SK-MEL-5 (cell line): ENCODE measurements at regions not wholly inside any gene's neighbourhood (a gene's known extent, or its start where the extent isn't known, plus 50 kb on each side); places are given as distances from the start of the nearest gene placed in this dataset.
"Not testable (repeated sequence)": the region's sequence is repeated elsewhere in the genome, so short reads cannot be mapped to it uniquely, and the experiment has no call there.

ENCODE experiments used
- DNase-seq: peaks from one replicate; pipeline ENCODE4 v3.0.0-alpha.2; 2016; ENCODE audit warnings: low read depth, low spot score
- in situ Hi-C: cut with HindIII; loops from 2 replicates; pipeline ENCODE4 v1.10.0; 2016; ENCODE audit warnings: low sequenced_read_pairs, high pct_unique_total_duplicates, low pct_unique_long_range_greater_than_20kb

DNA sequence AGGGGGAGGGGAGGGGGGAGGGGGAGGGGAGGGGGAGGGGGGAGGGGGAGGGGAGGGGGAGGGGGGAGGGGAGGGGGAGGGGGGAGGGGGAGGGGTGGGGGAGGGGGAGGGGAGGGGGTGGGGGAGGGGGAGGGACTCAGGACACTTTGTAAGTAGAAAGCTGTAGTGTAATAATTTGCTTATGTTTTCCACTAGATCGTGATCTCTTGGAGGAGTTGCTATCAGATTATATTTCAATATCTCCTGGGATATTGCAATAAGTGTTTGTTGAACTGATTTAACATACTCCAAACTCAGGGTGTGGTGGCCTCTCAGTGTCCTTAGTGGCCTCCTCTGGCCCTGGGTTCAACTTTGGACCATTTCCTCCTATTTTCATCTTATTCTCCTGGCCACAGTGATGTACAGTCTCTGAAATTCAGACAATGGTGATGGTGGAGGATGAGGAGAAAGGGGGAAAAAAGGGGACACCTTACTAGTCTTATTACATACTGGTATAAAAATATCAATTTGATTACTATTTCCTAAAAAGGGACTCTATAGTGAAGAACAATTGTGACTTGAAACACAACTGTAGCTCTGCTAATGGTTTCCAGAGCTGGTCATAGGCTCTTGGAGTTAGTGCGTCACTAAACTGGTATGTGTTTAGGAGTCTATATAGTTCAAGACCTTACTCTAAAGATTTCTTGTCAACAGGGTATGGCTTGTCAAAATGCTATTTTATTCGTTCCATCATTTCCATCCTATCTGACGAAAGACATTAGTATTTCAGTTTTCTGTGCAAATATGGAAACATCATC is 89.6 kb downstream of the DDX1 start:
- no peak for DNase-seq
- in situ Hi-C loops = no loop called here

DNA sequence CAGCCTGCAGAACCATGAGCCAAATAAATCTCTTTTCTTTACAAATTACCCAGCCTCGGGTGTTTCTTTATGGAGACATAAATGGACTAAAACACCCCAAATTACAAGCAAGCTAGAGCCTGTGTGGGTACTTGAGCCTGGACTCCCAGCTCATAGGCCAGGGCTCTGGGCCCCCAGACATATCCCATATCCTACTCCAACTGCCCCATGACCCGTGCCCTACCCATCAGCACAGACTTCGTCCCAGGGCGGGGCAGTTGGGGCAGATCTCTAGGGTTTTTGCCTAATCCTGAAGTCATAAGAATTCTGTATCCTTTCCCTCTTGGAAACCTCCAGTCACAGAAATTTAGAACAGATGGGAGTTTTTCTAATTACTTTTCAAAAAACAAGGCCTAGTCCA is 90.7 kb downstream of the DDX1 start:
- in situ Hi-C loops = no loop called here
- DNase-seq = no peak

DNA sequence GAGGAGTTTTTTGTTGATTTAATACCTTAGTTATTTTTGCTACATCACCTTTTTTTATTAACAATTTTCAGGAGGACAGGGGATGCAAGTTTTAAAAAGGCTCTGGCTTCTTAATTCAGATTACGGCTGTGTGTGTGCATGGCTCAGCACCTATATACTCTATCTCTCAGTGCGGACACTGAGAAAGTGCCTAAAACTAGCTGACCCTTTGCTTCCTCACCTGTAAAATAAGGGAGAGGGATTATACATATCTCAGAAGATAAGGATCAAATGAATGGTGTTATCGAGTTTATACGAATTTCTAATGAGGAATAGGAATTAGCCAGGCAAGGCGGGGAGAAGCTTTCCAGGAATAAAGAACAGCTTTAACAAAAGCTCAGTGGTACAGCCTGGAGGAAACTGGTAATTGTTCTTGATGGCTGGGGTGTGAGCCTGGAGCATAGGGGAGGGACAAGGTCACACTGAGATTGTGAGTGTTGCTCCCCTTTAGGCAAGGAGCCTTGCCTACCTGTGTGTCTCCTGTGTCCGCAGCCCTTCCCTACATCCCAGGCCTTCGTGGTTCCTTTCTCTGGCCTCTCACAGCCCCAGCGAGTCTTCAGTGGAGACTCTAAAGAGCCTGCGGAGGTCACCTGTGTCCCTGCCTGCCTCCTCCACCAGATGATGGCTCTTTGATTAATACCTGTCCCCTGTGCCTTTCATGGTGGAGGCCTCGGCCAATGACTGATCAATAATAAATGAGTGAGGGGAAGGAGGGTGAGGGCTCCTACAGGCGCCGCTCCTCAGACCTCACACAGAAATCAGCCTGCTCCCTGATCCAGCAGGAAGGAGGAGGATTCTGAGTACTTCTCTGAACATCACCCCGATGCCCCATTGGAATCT is 92.7 kb downstream of the DDX1 start:
- in situ Hi-C loops = no loop called here
- no peak for DNase-seq

DNA sequence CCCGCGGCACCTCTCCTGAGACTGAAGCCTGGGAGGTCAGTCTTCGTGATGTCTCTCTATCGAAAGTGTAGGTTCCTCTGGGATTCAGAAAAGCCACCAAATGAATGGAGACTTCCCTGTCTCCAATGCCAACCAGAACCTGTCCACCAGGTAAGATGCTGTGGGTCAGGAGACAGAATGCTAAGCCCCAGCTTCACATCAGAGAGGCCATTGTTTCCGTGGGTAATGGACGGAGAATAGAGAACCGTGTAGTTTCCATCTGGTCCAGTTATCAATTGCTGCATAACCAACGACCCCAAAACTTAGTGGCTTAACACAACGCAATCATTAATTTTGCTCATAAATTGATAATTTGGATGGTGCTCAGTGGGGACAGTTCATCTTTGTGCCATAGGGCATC is 93.5 kb downstream of the DDX1 start:
- in situ Hi-C loops = no loop called here

DNA sequence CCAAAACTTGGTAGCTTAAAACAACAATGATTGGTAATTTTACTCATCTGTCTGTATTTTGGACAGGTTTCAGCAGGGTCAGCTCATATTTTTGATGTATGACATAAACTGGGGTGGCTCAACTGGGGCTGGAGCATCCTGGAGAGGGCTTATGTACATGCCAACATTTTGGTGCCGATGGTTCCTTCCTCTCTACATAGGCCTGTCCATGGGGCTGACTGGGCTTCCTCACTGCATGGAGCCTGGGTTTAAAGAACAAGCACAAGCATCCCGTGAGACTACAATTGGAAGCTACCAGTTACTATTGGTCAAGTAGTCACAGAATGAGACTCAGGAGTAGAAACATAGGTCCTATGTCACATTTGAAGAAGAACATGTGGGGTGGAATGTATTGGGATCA is 95.0 kb downstream of the DDX1 start:
- DNase-seq = no peak
- in situ Hi-C loops = no loop called here

More for the DNA sequence above, 93.5 kb downstream of the DDX1 start:
- DNase-seq = no peak

DNA sequence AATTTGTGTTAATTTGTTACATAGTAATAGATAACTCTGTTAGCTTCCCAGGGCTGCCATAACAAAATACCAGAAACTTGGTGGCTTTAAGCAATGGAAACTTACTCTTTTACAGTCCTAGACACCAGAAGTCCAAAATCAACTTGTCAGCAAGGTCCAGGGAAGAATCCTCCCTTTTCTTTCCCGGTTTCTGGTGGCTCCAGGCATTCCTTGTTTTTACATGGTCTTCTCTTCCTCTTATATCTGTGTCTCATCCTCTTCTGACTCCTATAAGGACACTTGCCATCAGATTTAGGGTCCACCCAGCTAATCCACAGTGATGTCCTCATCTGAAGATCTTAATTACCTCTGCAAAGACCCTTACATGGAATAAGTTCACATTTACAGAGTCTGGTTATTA is 95.6 kb downstream of the DDX1 start:
- in situ Hi-C loops = no loop called here
- DNase-seq = no peak

DNA sequence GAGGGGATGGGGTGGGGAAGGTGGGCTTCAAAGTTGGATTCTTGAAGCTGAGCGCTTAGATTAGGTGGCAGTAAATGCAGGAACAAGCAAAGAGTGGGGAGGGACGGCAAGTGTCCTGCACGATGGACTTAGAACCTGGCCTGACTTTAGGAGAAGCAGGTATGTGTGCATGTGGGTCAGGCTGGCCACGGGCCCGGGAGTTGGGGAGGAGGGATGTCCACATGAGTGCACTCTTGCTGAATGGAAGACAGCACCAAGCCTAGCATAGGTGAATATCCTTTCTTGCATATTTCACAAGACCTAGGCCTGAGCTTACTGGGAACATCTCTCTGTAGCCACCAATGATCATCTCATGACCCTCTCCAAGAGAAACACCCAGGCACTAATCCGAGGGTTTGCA is 96.1 kb downstream of the DDX1 start:
- DNase-seq = no peak
- in situ Hi-C loops = no loop called here

DNA sequence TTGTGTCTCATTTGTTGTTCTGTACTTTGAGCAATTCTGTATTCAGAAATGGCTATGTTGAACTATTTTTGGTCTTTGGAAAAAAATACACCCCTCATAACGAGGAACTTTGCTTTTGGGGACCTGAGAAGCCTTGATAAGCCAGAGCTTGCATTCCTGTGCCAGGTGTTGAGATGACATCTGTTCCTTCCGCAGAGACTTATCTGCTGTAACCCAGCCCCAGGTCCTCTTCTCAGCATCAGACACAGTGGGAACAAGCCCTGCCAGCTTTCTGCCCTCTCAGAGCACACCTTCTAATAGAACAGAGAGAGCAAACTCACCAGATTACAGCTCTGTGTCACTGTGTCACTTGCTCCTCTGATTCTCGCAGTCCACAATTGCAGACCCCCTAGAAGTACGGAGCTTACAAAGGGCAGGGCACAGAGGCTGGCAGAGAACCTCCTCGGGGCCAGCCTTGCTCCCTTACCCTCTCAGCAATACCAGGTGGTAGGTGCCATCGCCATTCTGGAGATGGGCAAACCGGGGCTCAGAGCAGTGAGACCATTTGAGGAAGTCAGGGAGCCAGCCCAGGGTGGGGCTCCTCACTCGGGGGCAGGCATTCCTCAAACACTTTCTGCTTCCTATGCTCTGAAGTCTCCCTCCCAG is 97.4 kb downstream of the DDX1 start:
- in situ Hi-C loops = no loop called here

DNA sequence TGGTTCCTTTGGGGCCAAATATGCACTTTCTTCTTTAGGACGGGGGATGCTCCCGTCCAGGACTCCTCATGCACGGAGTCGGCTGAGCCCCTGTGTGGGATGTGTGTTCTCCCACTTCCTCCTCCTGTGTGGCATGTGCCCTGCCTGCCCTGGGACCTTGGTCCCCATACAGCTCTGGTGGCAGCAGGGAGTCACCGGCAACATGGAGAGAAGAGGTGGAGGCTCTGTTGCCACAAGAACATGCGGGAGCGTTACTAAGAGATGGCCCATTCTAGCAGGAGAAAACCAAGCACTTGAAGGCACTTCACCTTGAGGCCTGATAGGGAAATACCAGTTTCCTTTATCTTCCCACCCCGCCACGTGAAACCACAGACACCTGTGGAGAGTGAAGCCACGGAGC is 98.0 kb downstream of the DDX1 start:
- in situ Hi-C loops = no loop called here
- DNase-seq = no peak

More for the DNA sequence above, 97.4 kb downstream of the DDX1 start:
- no peak for DNase-seq

DNA sequence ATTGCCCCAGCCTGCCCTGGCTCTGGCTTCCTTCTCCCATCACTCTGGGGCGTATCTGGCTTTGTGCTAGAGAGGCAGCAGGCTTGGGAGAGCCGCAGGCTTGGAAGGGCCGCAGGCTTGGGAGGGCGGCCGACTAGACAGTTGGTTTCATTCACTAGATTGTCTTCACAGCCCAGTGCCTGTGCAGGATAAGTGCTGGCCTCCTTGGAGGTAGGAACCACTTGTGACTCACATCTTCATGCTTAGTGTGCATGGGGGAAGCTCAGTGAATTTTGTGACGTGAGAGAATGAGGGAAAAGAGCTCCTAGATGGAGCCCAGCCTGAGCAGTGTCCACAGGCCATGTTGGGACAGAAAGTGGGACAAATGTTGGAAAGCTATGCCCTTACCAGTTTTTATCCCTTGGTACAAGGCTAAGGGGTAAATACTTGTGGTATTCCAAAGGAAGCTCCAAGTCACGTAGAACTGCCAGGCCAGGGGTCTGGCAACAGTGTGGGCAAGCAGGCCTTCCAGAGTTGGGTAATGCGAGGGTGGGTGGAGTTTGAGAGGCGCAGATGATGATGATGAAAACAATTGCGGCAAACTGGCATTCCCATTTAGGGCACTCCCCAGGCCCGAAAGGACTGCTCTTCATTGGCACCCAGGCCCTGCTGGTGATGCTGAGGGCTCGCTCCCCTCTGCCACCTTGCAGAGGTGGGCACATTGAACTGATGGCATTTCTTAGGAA is 100.1 kb downstream of the DDX1 start:
- in situ Hi-C loops = no loop called here
- DNase-seq = no peak

DNA sequence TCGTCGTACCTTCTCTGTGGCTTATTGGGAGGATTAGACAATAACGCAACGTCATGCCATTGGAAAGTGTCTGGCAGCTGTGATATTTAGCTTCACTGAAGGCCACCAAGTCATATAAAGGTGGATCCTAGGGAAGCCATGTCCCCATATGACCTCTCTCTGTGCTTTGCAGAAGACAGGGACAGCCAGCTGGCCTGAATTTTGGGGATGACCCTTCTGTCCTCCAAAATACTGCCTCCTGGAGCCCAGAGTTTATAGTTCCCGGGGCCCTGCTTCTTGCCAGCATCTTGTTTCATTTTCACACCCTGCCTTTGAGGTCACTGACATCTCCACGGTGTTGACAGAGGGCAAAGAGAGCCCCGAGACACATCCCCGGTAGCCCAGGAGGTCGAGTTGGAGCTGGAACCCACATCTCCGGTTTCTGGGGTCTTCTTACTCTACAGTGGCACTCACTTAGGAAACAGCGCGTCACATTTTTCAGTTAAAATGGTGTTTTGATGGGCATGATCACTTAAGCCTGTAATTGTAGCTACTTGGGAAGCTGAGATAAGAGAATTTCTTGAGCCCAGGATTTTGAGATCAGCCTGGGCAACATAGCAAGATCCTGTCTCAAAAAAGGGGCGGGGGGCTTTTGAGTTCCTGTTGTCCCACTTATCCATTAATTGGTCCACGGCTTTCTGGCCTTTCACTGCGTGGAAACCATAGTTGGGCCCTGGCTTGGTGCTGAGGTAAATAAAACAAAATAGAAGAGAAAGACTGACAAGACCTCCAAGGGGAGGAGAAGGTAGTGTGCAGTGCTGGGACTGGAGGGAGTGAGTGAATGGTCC is 101.1 kb downstream of the DDX1 start:
- in situ Hi-C loops = no loop called here
- DNase-seq = no peak

DNA sequence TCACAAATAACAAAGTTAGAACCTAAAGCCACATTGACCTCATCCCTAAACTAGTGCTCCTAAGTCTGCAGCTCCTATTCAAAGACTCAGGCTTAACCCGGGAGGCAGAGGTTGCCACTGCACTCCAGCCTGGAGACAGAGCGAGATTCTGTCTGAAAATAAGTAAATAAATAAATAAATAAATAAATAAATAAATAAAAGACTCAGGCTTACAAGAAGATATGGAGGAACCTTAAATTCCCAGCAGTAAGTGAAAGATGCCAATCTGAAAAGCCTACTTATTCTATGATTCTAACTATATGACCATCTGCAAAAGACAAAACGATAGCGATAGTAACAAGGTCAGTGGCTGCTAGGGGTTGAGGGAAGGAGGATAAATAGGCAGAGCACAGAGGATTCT is 101.7 kb downstream of the DDX1 start:
- no peak for DNase-seq
- in situ Hi-C loops = no loop called here

DNA sequence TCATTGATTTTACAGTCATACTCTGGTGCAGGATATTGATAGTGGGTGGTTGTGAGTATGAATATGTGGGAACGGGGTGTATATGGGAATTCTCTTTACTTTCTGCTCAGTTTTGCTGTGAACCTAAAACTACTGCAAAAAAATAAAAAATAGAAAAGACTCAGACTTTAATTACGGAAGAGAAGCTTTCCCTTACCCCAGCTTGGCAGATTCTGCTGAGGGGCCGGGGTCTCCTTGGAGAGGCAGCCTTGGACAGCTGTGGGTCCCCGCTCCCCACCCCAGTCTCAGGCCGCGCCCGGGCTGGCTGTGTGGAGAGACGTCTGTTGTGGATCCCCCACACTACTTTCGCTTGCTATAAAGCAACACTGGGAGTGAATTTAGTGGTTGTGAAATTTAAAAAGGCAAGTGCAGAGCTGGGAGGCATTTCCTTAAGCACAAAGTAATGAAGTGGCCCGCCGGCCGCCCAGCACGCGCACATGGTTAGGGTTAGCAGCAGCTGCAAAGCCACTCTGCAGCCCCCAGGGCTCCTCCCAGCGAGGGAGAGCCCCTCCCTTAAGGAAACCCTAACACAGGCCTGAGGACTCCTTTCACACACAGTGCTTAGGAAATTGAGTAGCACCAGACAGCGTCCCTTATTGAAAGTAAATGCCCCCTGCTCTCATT is 102.4 kb downstream of the DDX1 start:
- DNase-seq = no peak
- in situ Hi-C loops = no loop called here

DNA sequence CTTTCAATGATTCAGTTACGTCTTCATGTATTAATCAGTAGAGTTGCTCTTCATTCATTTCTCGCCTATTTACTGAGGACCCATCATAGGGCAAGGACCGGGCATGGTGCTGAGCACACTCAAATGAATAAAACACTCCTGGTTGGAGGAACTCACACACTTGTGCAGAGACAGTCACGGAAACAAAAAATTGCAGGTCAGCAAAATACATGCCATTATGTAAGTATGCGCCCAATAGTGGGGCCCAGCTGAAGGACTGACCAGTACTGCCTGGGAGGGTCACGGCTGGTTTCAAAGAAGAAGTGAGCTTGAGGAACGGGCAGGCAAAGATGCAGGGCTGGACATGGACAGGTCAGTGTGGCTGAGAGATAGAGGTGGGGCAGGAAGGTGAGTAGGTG is 102.9 kb downstream of the DDX1 start:
- DNase-seq = no peak
- in situ Hi-C loops = no loop called here

DNA sequence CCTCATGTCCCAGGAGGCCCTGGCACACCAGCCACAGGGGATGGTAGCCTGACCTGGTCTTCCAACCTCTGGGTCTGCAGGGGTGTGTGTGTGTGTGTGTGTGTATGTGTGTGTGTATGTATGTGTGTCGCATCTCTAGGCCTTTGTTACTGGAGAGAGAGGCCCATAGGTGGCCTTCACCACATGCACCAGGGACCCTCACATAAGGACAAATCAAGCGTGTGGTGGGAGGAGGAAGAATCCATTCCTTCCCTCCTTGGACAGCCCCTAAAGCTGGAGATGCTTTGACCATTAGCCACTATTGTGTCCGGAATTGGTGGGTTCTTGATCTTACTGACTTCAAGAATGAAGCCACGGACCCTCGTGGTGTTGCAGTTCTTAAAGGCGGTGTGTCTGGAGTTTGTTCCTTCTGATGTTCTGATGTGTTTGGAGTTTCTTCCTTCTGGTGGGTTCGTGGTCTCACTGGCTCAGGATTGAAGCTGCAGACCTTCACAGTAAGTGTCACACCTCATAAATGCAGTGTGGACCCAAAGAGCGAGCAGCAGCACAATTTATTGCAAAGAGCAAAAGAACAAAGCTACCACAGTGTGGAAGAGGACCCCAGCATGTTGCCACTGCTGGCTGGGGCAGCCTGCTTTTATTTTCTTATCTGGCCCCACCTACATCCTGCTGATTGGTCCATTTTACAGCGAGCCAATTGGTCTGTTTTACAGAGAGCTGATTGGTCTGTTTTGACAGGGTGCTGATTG is 104.1 kb downstream of the DDX1 start:
- in situ Hi-C loops = no loop called here

DNA sequence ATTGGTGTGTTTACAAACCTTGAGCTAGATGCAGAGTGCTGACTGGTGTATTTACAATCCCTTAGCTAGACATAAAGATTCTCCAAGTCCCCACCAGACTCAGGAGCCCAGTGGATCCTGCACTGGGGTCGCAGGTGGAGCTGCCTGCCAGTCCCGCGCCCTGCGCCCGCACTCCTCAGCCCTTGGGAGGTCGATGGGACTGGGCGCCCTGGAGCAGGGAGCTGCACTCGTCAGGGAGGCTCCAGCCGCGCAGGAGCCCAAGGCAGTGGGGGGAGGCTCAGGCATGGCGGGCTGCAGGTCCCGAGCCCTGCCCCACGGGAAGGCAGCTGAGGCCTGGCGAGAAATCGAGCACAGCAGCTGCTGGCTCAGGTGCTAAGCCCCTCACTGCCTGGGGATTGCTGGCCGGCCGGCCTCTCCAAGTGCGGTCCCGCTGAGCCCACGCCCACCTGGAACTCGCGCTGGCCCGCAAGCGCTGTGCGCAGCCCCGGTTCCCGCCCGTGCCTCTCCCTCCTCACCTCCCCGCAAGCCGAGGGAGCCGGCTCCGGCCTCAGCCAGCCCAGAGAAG is 105.0 kb downstream of the DDX1 start:
- DNase-seq, in situ Hi-C loops: not testable (repeated sequence)

More for the DNA sequence above, 104.1 kb downstream of the DDX1 start:
- DNase-seq = no peak
